ENCODE measurements at regions not wholly inside any gene's neighbourhood (a gene's known extent, or its start where the extent isn't known, plus 50 kb on each side); places are given as distances from the start of the nearest gene placed in this dataset.

GRCh38 chr16:13806671-13807070 lies 113.3 kb upstream of the ERCC4 start:
- Histone ChIP-seq H3T11ph (ENCODE audit: low read length) (no peak overlapping the region), H2BK5ac (ENCODE audit: insufficient read length, low read length) (no peak overlapping the region), H3K79me2 (ENCODE audit: insufficient read depth, low read length) (no peaks in the 10 kb centered on the region), H2BK20ac (ENCODE audit: low read depth, low read length, poor library complexity, severe bottlenecking) (no peak overlapping the region), H4K20me1 (ENCODE audit: control insufficient read depth, insufficient read depth, insufficient read length) (no peaks in the 10 kb centered on the region), H3K9ac (ENCODE audit: extremely low read depth, insufficient read length, low read length) (no peak overlapping the region), H3K23me2 (ENCODE audit: insufficient read length, low read depth, low read length, poor library complexity, severe bottlenecking) (no peaks in the 10 kb centered on the region), H3K18ac (ENCODE audit: insufficient read length, low read depth, low read length) (no peak overlapping the region), H3K56ac (ENCODE audit: insufficient read length, low read depth, low read length) (no peak overlapping the region), H2AK5ac (ENCODE audit: insufficient read length, low read length) (no peak overlapping the region), H3K27ac (ENCODE audit: insufficient read length, low read depth, low read length) (no peak overlapping the region), H4K5ac (ENCODE audit: insufficient read length, low read depth, low read length) (no peak overlapping the region), H4K91ac (ENCODE audit: insufficient read length, low read depth, low read length) (no peak overlapping the region), H3K4ac (ENCODE audit: low read depth, low read length) (no peak overlapping the region), H4K8ac (replicated peaks; ENCODE audit: insufficient read length, low read depth, low read length) (no peak overlapping the region), H2BK12ac (ENCODE audit: insufficient read length, low read depth, low read length) (no peak overlapping the region), H3K27me3 (ENCODE audit: insufficient read depth, low read length) (no peaks in the 10 kb centered on the region), H3K23ac (ENCODE audit: insufficient read length, low read depth, low read length) (no peak overlapping the region), H3K4me2 (ENCODE audit: insufficient read depth, insufficient read length, low read length) (no peak overlapping the region), H3K14ac (ENCODE audit: insufficient read depth, low read length) (no peak overlapping the region), H3K4me1 (ENCODE audit: insufficient read depth, low read length) (no peaks in the 10 kb centered on the region), H3K79me1 (ENCODE audit: insufficient read depth, low read depth, low read length, poor library complexity, severe bottlenecking) (no peaks in the 10 kb centered on the region), H2BK15ac (ENCODE audit: low read depth, low read length) (no peak overlapping the region), H3K9me3 (ENCODE audit: control insufficient read depth, low read depth, low read length) (no peaks in the 10 kb centered on the region), H2BK120ac (ENCODE audit: low read depth, low read length, poor library complexity, severe bottlenecking) (no peak overlapping the region), H2AFZ (ENCODE audit: low read length) (no peak overlapping the region)
- no peaks in the 10 kb centered on the region for H3K36me3 Mint-ChIP-seq (ENCODE audit: insufficient read depth in 1 of 3, low read depth in 3 of 3)
- peaks cover 0 to 2% of the 10 kb centered on the region in 2 experiments; a peak in 1 of 5 replicates for H3K9me3 Mint-ChIP-seq
- H3K27ac Mint-ChIP-seq = no peak overlapping the region
- DNase-seq = no peak
- H3K4me1 Mint-ChIP-seq = peaks cover 6 to 7% of the 10 kb centered on the region in 2 experiments
- TF ChIP-seq, protein P1, sequence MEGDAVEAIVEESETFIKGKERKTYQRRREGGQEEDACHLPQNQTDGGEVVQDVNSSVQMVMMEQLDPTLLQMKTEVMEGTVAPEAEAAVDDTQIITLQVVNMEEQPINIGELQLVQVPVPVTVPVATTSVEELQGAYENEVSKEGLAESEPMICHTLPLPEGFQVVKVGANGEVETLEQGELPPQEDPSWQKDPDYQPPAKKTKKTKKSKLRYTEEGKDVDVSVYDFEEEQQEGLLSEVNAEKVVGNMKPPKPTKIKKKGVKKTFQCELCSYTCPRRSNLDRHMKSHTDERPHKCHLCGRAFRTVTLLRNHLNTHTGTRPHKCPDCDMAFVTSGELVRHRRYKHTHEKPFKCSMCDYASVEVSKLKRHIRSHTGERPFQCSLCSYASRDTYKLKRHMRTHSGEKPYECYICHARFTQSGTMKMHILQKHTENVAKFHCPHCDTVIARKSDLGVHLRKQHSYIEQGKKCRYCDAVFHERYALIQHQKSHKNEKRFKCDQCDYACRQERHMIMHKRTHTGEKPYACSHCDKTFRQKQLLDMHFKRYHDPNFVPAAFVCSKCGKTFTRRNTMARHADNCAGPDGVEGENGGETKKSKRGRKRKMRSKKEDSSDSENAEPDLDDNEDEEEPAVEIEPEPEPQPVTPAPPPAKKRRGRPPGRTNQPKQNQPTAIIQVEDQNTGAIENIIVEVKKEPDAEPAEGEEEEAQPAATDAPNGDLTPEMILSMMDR (conservative IDR thresholded peaks at IDR 0.05) = no peak
- peaks cover 4% of the 10 kb centered on the region for H3K27me3 Mint-ChIP-seq (ENCODE audit: low read depth)
- H3K4me3 Mint-ChIP-seq = no peak overlapping the region
- no CpG with 5 or more reads among the region's 5 CpGs for WGBS (ENCODE audit: extremely low coverage, insufficient read length, low lambda C conversion rate)
